ENCODE measurements at regions not wholly inside any gene's neighbourhood (a gene's known extent, or its start where the extent isn't known, plus 50 kb on each side); places are given as distances from the start of the nearest gene placed in this dataset.

- no peak for DNase-seq (ENCODE audit: low spot score)
These were observed 196.4 kb downstream of the NSUN3 start for GRCh38 chr3:94259291-94259690.

- DNase-seq (ENCODE audit: low spot score): no peak
These were observed 206.9 kb downstream of the NSUN3 start for GRCh38 chr3:94269763-94270162.

- DNase-seq (ENCODE audit: low spot score): no peak
These were observed 209.2 kb downstream of the NSUN3 start for GRCh38 chr3:94272016-94272415.

- no peak for DNase-seq (ENCODE audit: low spot score)
These were observed 218.1 kb downstream of the NSUN3 start for GRCh38 chr3:94280958-94281357.

GRCh38 chr3:94285872-94286271 is 223.0 kb downstream of the NSUN3 start:
- no peak for DNase-seq (ENCODE audit: low spot score)

- DNase-seq (ENCODE audit: low spot score): no peak
These were observed 228.8 kb downstream of the NSUN3 start for GRCh38 chr3:94291686-94292085.

- no peak for DNase-seq (ENCODE audit: low spot score)
These were observed 229.3 kb downstream of the NSUN3 start for GRCh38 chr3:94292151-94292550.

GRCh38 chr3:94293793-94294195 is 230.9 kb downstream of the NSUN3 start:
- no peak for DNase-seq (ENCODE audit: low spot score)

- no peak for DNase-seq (ENCODE audit: low spot score)
These were observed 231.9 kb downstream of the NSUN3 start for GRCh38 chr3:94294806-94295205.

- DNase-seq (ENCODE audit: low spot score): no peak
These were observed 236.9 kb downstream of the NSUN3 start for GRCh38 chr3:94299716-94300115.

GRCh38 chr3:94301366-94301765 is 238.5 kb downstream of the NSUN3 start:
- DNase-seq (ENCODE audit: low spot score): no peak

GRCh38 chr3:94303266-94303665 is 240.4 kb downstream of the NSUN3 start:
- no peak for DNase-seq (ENCODE audit: low spot score)

- DNase-seq (ENCODE audit: low spot score): peak; percentile 45
These were observed 241.0 kb downstream of the NSUN3 start for GRCh38 chr3:94303897-94304296.

- DNase-seq (ENCODE audit: low spot score): no peak
These were observed 242.1 kb downstream of the NSUN3 start for GRCh38 chr3:94304954-94305353.

GRCh38 chr3:94305835-94306611 is 243.2 kb downstream of the NSUN3 start:
- DNase-seq (ENCODE audit: low spot score): no peak

- no peak for DNase-seq (ENCODE audit: low spot score)
These were observed 244.7 kb downstream of the NSUN3 start for GRCh38 chr3:94307588-94307987.

- no peak for DNase-seq (ENCODE audit: low spot score)
These were observed 245.9 kb downstream of the NSUN3 start for GRCh38 chr3:94308767-94309166.

- no peak for DNase-seq (ENCODE audit: low spot score)
These were observed 247.7 kb downstream of the NSUN3 start for GRCh38 chr3:94310341-94311135.

- no peak for DNase-seq (ENCODE audit: low spot score)
These were observed 248.8 kb downstream of the NSUN3 start for GRCh38 chr3:94311651-94312050.

GRCh38 chr3:94314218-94314883 is 251.5 kb downstream of the NSUN3 start:
- DNase-seq (ENCODE audit: low spot score): no peak

- no peak for DNase-seq (ENCODE audit: low spot score)
These were observed 254.2 kb downstream of the NSUN3 start for GRCh38 chr3:94317017-94317416.

GRCh38 chr3:94323596-94323995 is 260.7 kb downstream of the NSUN3 start:
- no peak for DNase-seq (ENCODE audit: low spot score)

GRCh38 chr3:94331831-94332230 is 269.0 kb downstream of the NSUN3 start:
- DNase-seq (ENCODE audit: low spot score): no peak

Measured in ureter (tissue), 1 donor.